Stimulated activated CD8-positive, alpha-beta memory T cell treated with anti-CD3 and anti-CD28 coated beads, Interleukin-4, amount 100 ng/mL, for 48 hours (primary cell): ENCODE measurements at regions not wholly inside any gene's neighbourhood (a gene's known extent, or its start where the extent isn't known, plus 50 kb on each side); places are given as distances from the start of the nearest gene placed in this dataset.
"Not testable (repeated sequence)": the region's sequence is repeated elsewhere in the genome, so short reads cannot be mapped to it uniquely, and the experiment has no call there.

ENCODE experiments used
- DNase-seq: peaks from one replicate; pipeline ENCODE4 v3.0.0-alpha.2; 2020

- DNase-seq = not testable (repeated sequence)
These were observed 269.9 kb downstream of the ZNF37A start for GRCh38 chr10:38364073-38364472.

GRCh38 chr10:38365917-38366316 is 271.8 kb downstream of the ZNF37A start:
- DNase-seq = not testable (repeated sequence)

- not testable (repeated sequence) for DNase-seq
These were observed 289.7 kb downstream of the ZNF37A start for GRCh38 chr10:38383800-38384199.

- not testable (repeated sequence) for DNase-seq
These were observed 292.7 kb downstream of the ZNF37A start for GRCh38 chr10:38386869-38387268.

GRCh38 chr10:38390725-38391124 is 296.6 kb downstream of the ZNF37A start:
- not testable (repeated sequence) for DNase-seq

GRCh38 chr10:38395465-38395864 is 301.3 kb downstream of the ZNF37A start:
- DNase-seq = not testable (repeated sequence)

- DNase-seq = not testable (repeated sequence)
These were observed 302.2 kb downstream of the ZNF37A start for GRCh38 chr10:38396178-38396954.

- DNase-seq = not testable (repeated sequence)
These were observed 307.4 kb downstream of the ZNF37A start for GRCh38 chr10:38401565-38401964.

- peak; percentile 91 for DNase-seq
These were observed 308.6 kb downstream of the ZNF37A start for GRCh38 chr10:38402442-38403346.

- peak; percentile 25 for DNase-seq
These were observed 309.4 kb downstream of the ZNF37A start for GRCh38 chr10:38403347-38404117.

GRCh38 chr10:38423634-38424033 is 329.5 kb downstream of the ZNF37A start:
- not testable (repeated sequence) for DNase-seq

GRCh38 chr10:38430242-38430641 is 336.1 kb downstream of the ZNF37A start:
- DNase-seq = not testable (repeated sequence)

GRCh38 chr10:38437359-38437758 is 343.2 kb downstream of the ZNF37A start:
- DNase-seq = not testable (repeated sequence)

- DNase-seq = not testable (repeated sequence)
These were observed 354.6 kb downstream of the ZNF37A start for GRCh38 chr10:38448614-38449355.

- not testable (repeated sequence) for DNase-seq
These were observed 355.5 kb downstream of the ZNF37A start for GRCh38 chr10:38449618-38450017.

GRCh38 chr10:38450372-38451057 is 356.4 kb downstream of the ZNF37A start:
- not testable (repeated sequence) for DNase-seq

- not testable (repeated sequence) for DNase-seq
These were observed 357.3 kb downstream of the ZNF37A start for GRCh38 chr10:38451306-38451967.
